GM23338 (cell line): ENCODE measurements at regions not wholly inside any gene's neighbourhood (a gene's known extent, or its start where the extent isn't known, plus 50 kb on each side); places are given as distances from the start of the nearest gene placed in this dataset.

ENCODE experiments used
- ATAC-seq: fragments of 200-7000 bp; cut with Tn5 transposase; 3 replicates; pipeline ENCODE4 v1.9.1; 2020
- DNase-seq: peaks from one replicate; pipeline ENCODE4 v3.0.0-alpha.2; 2015; ENCODE audit warnings: low spot score
- H2AFZ ChIP-seq: fragments of 200-600 bp; sonication (generic); 2 replicates; pipeline ENCODE4 v1.8.0; 2016; ENCODE audit warnings: antibody characterized with exemption, mild to moderate bottlenecking, moderate library complexity
- H3F3A ChIP-seq: fragments of 200-600 bp; sonication (generic); replicated peaks from 2 replicates; pipeline ENCODE4 v1.8.0; 2017; ENCODE audit warnings: antibody characterized with exemption, mixed run types, low read depth
- H3K27ac ChIP-seq: fragments of 200-600 bp; sonication (generic); 2 replicates; pipeline ENCODE4 v1.6.1; 2016; ENCODE audit warnings: low read depth
- H3K27me3 ChIP-seq: fragments of 200-600 bp; sonication (generic); 2 replicates; pipeline ENCODE4 v1.8.0; 2016; ENCODE audit warnings: mild to moderate bottlenecking, mixed run types, moderate library complexity; ENCODE audit not compliant: insufficient read depth
- H3K36me3 ChIP-seq: fragments of 200-600 bp; sonication (generic); 2 replicates; pipeline ENCODE4 v1.8.0; 2016; ENCODE audit warnings: mild to moderate bottlenecking; ENCODE audit not compliant: insufficient read depth
- H3K4me1 ChIP-seq: fragments of 200-600 bp; sonication (generic); 2 replicates; pipeline ENCODE4 v1.8.0; 2016; ENCODE audit warnings: mild to moderate bottlenecking, moderate library complexity; ENCODE audit not compliant: insufficient read depth
- H3K4me2 ChIP-seq: fragments of 200-600 bp; sonication (generic); 2 replicates; pipeline ENCODE4 v1.7.1; 2017; ENCODE audit warnings: mixed run types
- H3K4me3 ChIP-seq: fragments of 200-600 bp; sonication (generic); 2 replicates; pipeline ENCODE4 v1.6.1; 2016; ENCODE audit warnings: mixed run types
- H3K79me2 ChIP-seq: fragments of 200-600 bp; sonication (generic); replicated peaks from 2 replicates; pipeline ENCODE4 v1.8.0; 2017; ENCODE audit warnings: mild to moderate bottlenecking; ENCODE audit not compliant: insufficient read depth
- H3K9me2 ChIP-seq: fragments of 200-600 bp; sonication (generic); 2 replicates; pipeline ENCODE4 v1.8.0; 2017; ENCODE audit not compliant: insufficient read depth
- H4K20me1 ChIP-seq: fragments of 200-600 bp; sonication (generic); replicated peaks from 2 replicates; pipeline ENCODE4 v1.8.0; 2017; ENCODE audit warnings: mild to moderate bottlenecking; ENCODE audit not compliant: insufficient read depth
- H3K27ac Mint-ChIP-seq: 2 replicates; pipeline ENCODE4 v1.8.0; 2020; ENCODE audit warnings: inconsistent platforms, mild to moderate bottlenecking, moderate library complexity, mixed read lengths
- H3K27me3 Mint-ChIP-seq: 3 replicates; pipeline ENCODE4 v1.8.0; 2022; ENCODE audit warnings: low read depth, mild to moderate bottlenecking, moderate library complexity, mixed read lengths, inconsistent platforms; ENCODE audit not compliant: insufficient read depth, poor library complexity
- H3K36me3 Mint-ChIP-seq: 3 replicates; pipeline ENCODE4 v1.8.0; 2021; ENCODE audit warnings: low read depth, mild to moderate bottlenecking, inconsistent platforms, moderate library complexity, mixed read lengths
- H3K4me1 Mint-ChIP-seq: 3 replicates; pipeline ENCODE4 v1.8.0; 2020; ENCODE audit warnings: mild to moderate bottlenecking, inconsistent platforms, mixed read lengths
- H3K4me3 Mint-ChIP-seq: 3 replicates; pipeline ENCODE4 v1.8.0; 2021; ENCODE audit warnings: moderate library complexity, mild to moderate bottlenecking, inconsistent platforms, mixed read lengths
- H3K9me3 Mint-ChIP-seq: 3 replicates; pipeline ENCODE4 v1.8.0; 2020; ENCODE audit warnings: moderate library complexity, mild to moderate bottlenecking, inconsistent platforms, mixed read lengths
- ETS1 ChIP-seq: IDR thresholded peaks from 2 replicates; pipeline ENCODE4 v1.6.1; 2016; ENCODE audit warnings: antibody characterized with exemption
- JUNB ChIP-seq: IDR thresholded peaks from one replicate; pipeline ENCODE4 v1.6.1; 2016; ENCODE audit warnings: antibody characterized with exemption; ENCODE audit not compliant: unreplicated experiment
- NANOG ChIP-seq: IDR thresholded peaks from 2 replicates; pipeline ENCODE4 v1.6.1; 2016; ENCODE audit warnings: antibody characterized with exemption, borderline replicate concordance
- ZNF331 ChIP-seq: fragments of 250-450 bp; sonication (Bioruptor Pico); IDR thresholded peaks from 2 replicates; pipeline ENCODE4 v1.5.0; 2020; ENCODE audit warnings: low read depth, mild to moderate bottlenecking, moderate library complexity
- ZNF462 ChIP-seq: fragments of 250-450 bp; sonication (Bioruptor Pico); IDR thresholded peaks from 2 replicates; pipeline ENCODE4 v1.5.0; 2020; ENCODE audit warnings: mild to moderate bottlenecking, moderate library complexity
- TF ChIP-seq, protein P1 (sequence below), 2 experiments: fragments of 200-600 bp in 1 of 2; sonication (generic) in 1 of 2; conservative IDR thresholded peaks; 2 replicates each; pipeline versions ENCODE4 v1.5.1 to v1.6.1; 2016 to 2017; ENCODE audit warnings: antibody characterized with exemption in 2 of 2, low read depth in 2 of 2, mild to moderate bottlenecking in 2 of 2, moderate library complexity in 1 of 2

DNA sequence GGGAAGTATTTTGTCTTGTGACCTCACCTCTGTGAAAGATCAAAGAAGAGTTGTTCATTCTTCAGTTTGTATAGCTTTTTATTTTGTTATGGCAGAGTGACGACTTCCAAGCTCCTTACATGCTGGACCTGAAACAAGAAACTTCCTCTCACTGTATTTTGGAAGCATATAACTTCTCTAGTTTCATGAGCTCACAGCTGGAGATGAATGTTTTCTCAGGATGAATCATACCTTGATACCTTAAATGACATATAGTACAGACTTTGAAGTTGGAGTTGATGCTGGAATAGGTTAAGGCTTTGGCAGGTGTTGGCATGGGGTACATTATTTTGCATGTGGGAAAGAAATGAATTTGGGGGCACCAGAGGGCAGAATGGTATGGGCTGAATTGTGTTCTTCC, 112.5 kb downstream of the SLC25A46 start (continued):
- no peak for TF ChIP-seq ZNF462 (CRISPR knock-in tag)
- no peak for TF ChIP-seq ETS1
- TF ChIP-seq ZNF331: no peak
- TF ChIP-seq JUNB: no peak
- TF ChIP-seq NANOG: no peak

- Mint-ChIP-seq H3K36me3 (no peaks in the 10 kb centered on the region), H3K9me3 (peaks cover 13% of the 10 kb centered on the region; the same call in 2 of the 3 replicates), H3K27me3 (no peaks in the 10 kb centered on the region), H3K4me3 (no peak overlapping the region), H3K27ac (no peak overlapping the region), H3K4me1 (no peaks in the 10 kb centered on the region)
- ATAC-seq: no peak
- no peaks in the 10 kb centered on the region for H3K9me2 ChIP-seq
- no peak overlapping the region for H3K4me3 ChIP-seq
- H4K20me1 ChIP-seq: no peaks in the 10 kb centered on the region
- H2AFZ ChIP-seq: peak overlapping the region; percentile 63; the same call in 1 of the 2 replicates
- H3K36me3 ChIP-seq: no peaks in the 10 kb centered on the region
- H3K79me2 ChIP-seq: no peaks in the 10 kb centered on the region
- no peak for DNase-seq
- H3K27ac ChIP-seq: no peak overlapping the region
- no peaks in the 10 kb centered on the region for H3K27me3 ChIP-seq
- TF ChIP-seq, protein P1, sequence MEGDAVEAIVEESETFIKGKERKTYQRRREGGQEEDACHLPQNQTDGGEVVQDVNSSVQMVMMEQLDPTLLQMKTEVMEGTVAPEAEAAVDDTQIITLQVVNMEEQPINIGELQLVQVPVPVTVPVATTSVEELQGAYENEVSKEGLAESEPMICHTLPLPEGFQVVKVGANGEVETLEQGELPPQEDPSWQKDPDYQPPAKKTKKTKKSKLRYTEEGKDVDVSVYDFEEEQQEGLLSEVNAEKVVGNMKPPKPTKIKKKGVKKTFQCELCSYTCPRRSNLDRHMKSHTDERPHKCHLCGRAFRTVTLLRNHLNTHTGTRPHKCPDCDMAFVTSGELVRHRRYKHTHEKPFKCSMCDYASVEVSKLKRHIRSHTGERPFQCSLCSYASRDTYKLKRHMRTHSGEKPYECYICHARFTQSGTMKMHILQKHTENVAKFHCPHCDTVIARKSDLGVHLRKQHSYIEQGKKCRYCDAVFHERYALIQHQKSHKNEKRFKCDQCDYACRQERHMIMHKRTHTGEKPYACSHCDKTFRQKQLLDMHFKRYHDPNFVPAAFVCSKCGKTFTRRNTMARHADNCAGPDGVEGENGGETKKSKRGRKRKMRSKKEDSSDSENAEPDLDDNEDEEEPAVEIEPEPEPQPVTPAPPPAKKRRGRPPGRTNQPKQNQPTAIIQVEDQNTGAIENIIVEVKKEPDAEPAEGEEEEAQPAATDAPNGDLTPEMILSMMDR (conservative IDR thresholded peaks at IDR 0.05; ENCODE audit: low read depth in 2 of 2): no peak
- no peak overlapping the region for H3K4me2 ChIP-seq
- no peaks in the 10 kb centered on the region for H3K4me1 ChIP-seq
- H3F3A ChIP-seq: no peaks in the 10 kb centered on the region
These were observed 113.2 kb downstream of the SLC25A46 start for GRCh38 chr5:110852053-110852452.
